ENCODE measurements at regions not wholly inside any gene's neighbourhood (a gene's known extent, or its start where the extent isn't known, plus 50 kb on each side); places are given as distances from the start of the nearest gene placed in this dataset.

DNA sequence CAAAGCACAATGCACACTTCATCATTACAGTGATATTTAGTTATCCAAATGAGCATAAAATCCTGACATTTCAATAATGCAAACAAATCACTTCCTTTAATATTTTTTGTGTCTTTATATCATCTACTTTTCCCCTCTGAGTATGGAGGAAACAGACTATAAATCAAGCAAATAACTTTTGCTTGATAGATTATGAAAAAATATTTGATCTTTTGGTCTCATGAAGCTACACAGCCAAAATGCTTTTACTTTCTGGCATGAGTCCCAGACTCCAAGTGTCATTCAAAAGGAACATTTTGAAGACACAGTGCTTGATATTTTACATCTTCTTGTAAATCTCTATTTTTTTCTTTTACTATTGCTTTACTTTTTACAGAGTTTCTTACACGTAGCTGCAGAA is 215.3 kb upstream of the ROBO1 start:
- H3K4me3 ChIP-seq = no peak overlapping the region
- H3K4me1 ChIP-seq = no peaks in the 10 kb centered on the region
- TF ChIP-seq CTCF (IDR thresholded peaks at IDR 0.05) (no peak), POLR2A (IDR thresholded peaks at IDR 0.05) (no peak)
- intact Hi-C loops (cut with DNase I) = no loop called here
- DNase-seq (no peak), ATAC-seq (no peak)
- no peaks in the 10 kb centered on the region for H3K27me3 ChIP-seq
- H3K36me3 ChIP-seq (replicated peaks in 1 of 2; ENCODE audit: insufficient read depth in 1 of 2, low read depth in 2 of 2) = no peaks in the 10 kb centered on the region
- H3K27ac ChIP-seq = no peak overlapping the region
- 33 to 38% methylated on average over 1 of the region's 1 CpG for WGBS, 2 donors
- no peaks in the 10 kb centered on the region for H3K9me3 ChIP-seq

GRCh38 chr3:79979990-79980389 is 212.2 kb upstream of the ROBO1 start:
- no peak for DNase-seq
- intact Hi-C loops (cut with DNase I) = no loop called here
- Histone ChIP-seq H3K27me3 (no peaks in the 10 kb centered on the region), H3K4me3 (no peak overlapping the region), H3K4me1 (no peaks in the 10 kb centered on the region), H3K9me3 (no peaks in the 10 kb centered on the region), H3K27ac (no peak overlapping the region), H3K36me3 (replicated peaks in 1 of 2; ENCODE audit: insufficient read depth in 1 of 2, low read depth in 2 of 2) (no peaks in the 10 kb centered on the region)
- TF ChIP-seq POLR2A (IDR thresholded peaks at IDR 0.05) = no peak
- TF ChIP-seq CTCF (IDR thresholded peaks at IDR 0.05) = no peak
- 79 to 97% methylated on average over 3 of the region's 3 CpGs for WGBS, 2 donors
- no peak for ATAC-seq

GRCh38 chr3:79976466-79976865 is 208.7 kb upstream of the ROBO1 start:
- no peak for DNase-seq
- Histone ChIP-seq H3K4me1 (no peaks in the 10 kb centered on the region), H3K36me3 (replicated peaks in 1 of 2; ENCODE audit: insufficient read depth in 1 of 2, low read depth in 2 of 2) (no peaks in the 10 kb centered on the region), H3K4me3 (no peak overlapping the region), H3K27me3 (no peaks in the 10 kb centered on the region), H3K27ac (no peak overlapping the region), H3K9me3 (no peaks in the 10 kb centered on the region)
- no peak for TF ChIP-seq POLR2A (IDR thresholded peaks at IDR 0.05)
- TF ChIP-seq CTCF (IDR thresholded peaks at IDR 0.05) = no peak
- intact Hi-C loops (cut with DNase I) = no loop called here
- 46 to 60% methylated on average over 1 of the region's 1 CpG for WGBS, 2 donors
- ATAC-seq = no peak

- TF ChIP-seq CTCF (IDR thresholded peaks at IDR 0.05) = no peak
- no peak for TF ChIP-seq POLR2A (IDR thresholded peaks at IDR 0.05)
- H3K27me3 ChIP-seq = no peaks in the 10 kb centered on the region
- ATAC-seq = no peak
- 61 to 62% methylated on average over 5 of the region's 5 CpGs for WGBS, 2 donors
- intact Hi-C loops (cut with DNase I) = no loop called here
- no peaks in the 10 kb centered on the region for H3K9me3 ChIP-seq
- H3K27ac ChIP-seq = no peak overlapping the region
- no peak overlapping the region for H3K4me3 ChIP-seq
- H3K36me3 ChIP-seq (replicated peaks in 1 of 2; ENCODE audit: insufficient read depth in 1 of 2, low read depth in 2 of 2) = no peaks in the 10 kb centered on the region
- no peak for DNase-seq
- no peaks in the 10 kb centered on the region for H3K4me1 ChIP-seq
Observed at GRCh38 chr3:79973917-79974595, 206.3 kb upstream of the ROBO1 start.

- H3K36me3 ChIP-seq (replicated peaks in 1 of 2; ENCODE audit: insufficient read depth in 1 of 2, low read depth in 2 of 2) = no peaks in the 10 kb centered on the region
- WGBS, 2 donors = 53 to 81% methylated on average over 1 of the region's 1 CpG
- TF ChIP-seq CTCF (IDR thresholded peaks at IDR 0.05) = no peak
- no peak for TF ChIP-seq POLR2A (IDR thresholded peaks at IDR 0.05)
Observed at GRCh38 chr3:79973482-79973881, 205.7 kb upstream of the ROBO1 start.

More at GRCh38 chr3:79973482-79973881, 205.7 kb upstream of the ROBO1 start:
- intact Hi-C loops (cut with DNase I) = no loop called here
- no peak overlapping the region for H3K4me3 ChIP-seq
- ATAC-seq (no peak), DNase-seq (no peak)
- H3K27me3 ChIP-seq = no peaks in the 10 kb centered on the region
- no peak overlapping the region for H3K27ac ChIP-seq
- H3K9me3 ChIP-seq = no peaks in the 10 kb centered on the region
- H3K4me1 ChIP-seq = no peaks in the 10 kb centered on the region
